HepG2 (cell line): ENCODE measurements at regions not wholly inside any gene's neighbourhood (a gene's known extent, or its start where the extent isn't known, plus 50 kb on each side); places are given as distances from the start of the nearest gene placed in this dataset.

ENCODE experiments used
- MYPOP ChIP-seq: sonication (generic); formaldehyde crosslinking; IDR thresholded peaks from 2 replicates; pipeline ENCODE4 v1.8.1; 2023; ENCODE audit warnings: mild to moderate bottlenecking, moderate library complexity, missing genetic modification reagents
- NCOA5 ChIP-seq: sonication (generic); formaldehyde crosslinking; IDR thresholded peaks from 2 replicates; pipeline ENCODE4 v1.4.0; 2020; ENCODE audit warnings: missing genetic modification reagents
- PBX3 ChIP-seq: sonication (generic); formaldehyde crosslinking; IDR thresholded peaks from 2 replicates; pipeline ENCODE4 v1.8.1; 2023; ENCODE audit warnings: missing genetic modification reagents, inconsistent platforms, borderline replicate concordance
- REST ChIP-seq, 2 experiments: IDR thresholded peaks; 2 replicates each; pipeline ENCODE4 v1.6.1; 2011 to 2012; ENCODE audit warnings: low read length in 2 of 2, borderline replicate concordance in 1 of 2, low read depth in 1 of 2, mild to moderate bottlenecking in 1 of 2, moderate library complexity in 1 of 2
- RNF2 ChIP-seq: fragments of 450-650 bp; conservative IDR thresholded peaks from 2 replicates; pipeline ENCODE4 v1.6.1; 2016; ENCODE audit warnings: low read depth
- ZBTB40 ChIP-seq, 2 experiments: fragments of 450-650 bp in 1 of 2; sonication (generic) in 1 of 2; formaldehyde crosslinking in 1 of 2; IDR thresholded peaks; 2 replicates each; pipeline versions ENCODE4 v1.6.1 to v1.8.0; 2016 to 2022; ENCODE audit warnings: antibody characterized with exemption in 1 of 2, mild to moderate bottlenecking in 1 of 2, missing genetic modification reagents in 1 of 2
- ZFY ChIP-seq: sonication (generic); formaldehyde crosslinking; IDR thresholded peaks from 2 replicates; pipeline ENCODE4 v1.4.0; 2020; ENCODE audit warnings: missing genetic modification reagents
- ZNF512B ChIP-seq: sonication (generic); formaldehyde crosslinking; IDR thresholded peaks from 2 replicates; pipeline ENCODE4 v1.5.1; 2020; ENCODE audit warnings: missing genetic modification reagents, mild to moderate bottlenecking, borderline replicate concordance
- ZNF782 ChIP-seq: sonication (generic); formaldehyde crosslinking; IDR thresholded peaks from 2 replicates; pipeline ENCODE4 v1.4.0; 2020; ENCODE audit warnings: missing genetic modification reagents, mild to moderate bottlenecking, borderline replicate concordance

GRCh38 chr7:32427769-32428291 lies 62.4 kb downstream of the LSM5 start (continued):
- TF ChIP-seq REST (IDR thresholded peaks at IDR 0.05; ENCODE audit: borderline replicate concordance in 1 of 2, low read depth in 1 of 2, low read length in 2 of 2) (peak in 1 of 2 experiments; percentile 100), NCOA5 (CRISPR knock-in tag) (no peak), ZNF782 (CRISPR knock-in tag) (peak; percentile 79; the same call in 1 of the 2 replicates), ZNF512B (no peak), ZFY (peak; percentile 52; the same call in 1 of the 2 replicates), MYPOP (peak; percentile 44; the same call in 1 of the 2 replicates), PBX3 (0 out of 2 replicates have a peak, but pooled peaks have one; percentile 74), ZBTB40 (IDR thresholded peaks at IDR 0.05) (no peak), ZBTB40 (CRISPR knock-in tag; IDR thresholded peaks at IDR 0.05) (0 out of 2 replicates have a peak, but pooled peaks have one; percentile 36), RNF2 (no peak)
